GM18873 (cell line): ENCODE measurements at regions not wholly inside any gene's neighbourhood (a gene's known extent, or its start where the extent isn't known, plus 50 kb on each side); places are given as distances from the start of the nearest gene placed in this dataset.
"Not testable (repeated sequence)": the region's sequence is repeated elsewhere in the genome, so short reads cannot be mapped to it uniquely, and the experiment has no call there.

Source experiments
- ATAC-seq: cut with Tn5 transposase; IDR thresholded peaks from one replicate; pipeline ENCODE4 v1.9.1; 2021; ENCODE audit warnings: mild to moderate bottlenecking, moderate library complexity, moderate number of reproducible peaks; ENCODE audit not compliant: unreplicated experiment, low FRiP score

GRCh38 chr3:194959666-194960065 is 274.0 kb downstream of the FAM43A start:
- not testable (repeated sequence) for ATAC-seq

GRCh38 chr3:194960446-194961032 is 274.9 kb downstream of the FAM43A start:
- ATAC-seq: no peak

GRCh38 chr3:194961149-194961548 is 275.5 kb downstream of the FAM43A start:
- no peak for ATAC-seq

GRCh38 chr3:194961571-194961970 is 275.9 kb downstream of the FAM43A start:
- ATAC-seq: no peak

- no peak for ATAC-seq
These were observed 276.4 kb downstream of the FAM43A start for GRCh38 chr3:194962056-194962455.

GRCh38 chr3:194964809-194965208 is 279.1 kb downstream of the FAM43A start:
- ATAC-seq: no peak

GRCh38 chr3:194967151-194968117 is 281.8 kb downstream of the FAM43A start:
- no peak for ATAC-seq

- ATAC-seq: no peak
These were observed 284.4 kb downstream of the FAM43A start for GRCh38 chr3:194970066-194970465.

GRCh38 chr3:194971009-194971408 is 285.3 kb downstream of the FAM43A start:
- ATAC-seq: no peak

- ATAC-seq: no peak
These were observed 286.3 kb downstream of the FAM43A start for GRCh38 chr3:194971965-194972364.

GRCh38 chr3:194972641-194973040 is 287.0 kb downstream of the FAM43A start:
- ATAC-seq: no peak

- ATAC-seq: no peak
These were observed 287.8 kb downstream of the FAM43A start for GRCh38 chr3:194973366-194974000.

GRCh38 chr3:194974468-194975135 is 288.9 kb downstream of the FAM43A start:
- no peak for ATAC-seq

GRCh38 chr3:194976049-194976451 is 290.4 kb downstream of the FAM43A start:
- ATAC-seq: no peak

- ATAC-seq: no peak
These were observed 291.2 kb downstream of the FAM43A start for GRCh38 chr3:194976874-194977273.

- ATAC-seq: no peak
These were observed 291.7 kb downstream of the FAM43A start for GRCh38 chr3:194977356-194977755.

GRCh38 chr3:194979173-194979572 is 291.8 kb downstream of the XXYLT1 start:
- ATAC-seq: no peak

- ATAC-seq: no peak
These were observed 288.5 kb downstream of the XXYLT1 start for GRCh38 chr3:194982472-194982871.

GRCh38 chr3:194983121-194983520 is 287.8 kb downstream of the XXYLT1 start:
- ATAC-seq: no peak

GRCh38 chr3:194983620-194984019 is 287.3 kb downstream of the XXYLT1 start:
- ATAC-seq: no peak

- ATAC-seq: no peak
These were observed 286.9 kb downstream of the XXYLT1 start for GRCh38 chr3:194984066-194984465.
